NCI-H2227 (cell line): ENCODE measurements at regions not wholly inside any gene's neighbourhood (a gene's known extent, or its start where the extent isn't known, plus 50 kb on each side); places are given as distances from the start of the nearest gene placed in this dataset.

Experiments
- DNase-seq: peaks from one replicate; lab custom pipeline; 2025; ENCODE audit not compliant: unreplicated experiment; lab: John Stamatoyannopoulos, UW

DNA sequence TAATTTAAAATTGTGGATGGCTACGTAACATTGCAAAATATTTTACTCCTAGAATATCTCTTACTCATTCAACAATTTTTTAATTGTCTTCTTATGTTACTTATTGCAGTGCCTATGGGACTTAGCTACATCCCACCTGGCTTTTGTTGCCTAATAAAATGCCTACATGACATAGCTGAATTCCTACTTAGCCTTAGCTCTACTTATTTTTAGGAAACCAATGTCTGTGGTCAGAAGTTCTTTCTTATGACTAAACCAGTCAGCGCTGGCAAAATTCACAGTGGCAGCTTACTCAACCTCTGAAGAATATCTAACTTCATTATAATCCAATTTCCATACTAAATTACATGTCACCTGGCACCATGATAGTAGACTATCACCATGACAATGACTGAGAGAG, 1612.4 kb upstream of the LRRTM3 start:
- no peak for DNase-seq

DNA sequence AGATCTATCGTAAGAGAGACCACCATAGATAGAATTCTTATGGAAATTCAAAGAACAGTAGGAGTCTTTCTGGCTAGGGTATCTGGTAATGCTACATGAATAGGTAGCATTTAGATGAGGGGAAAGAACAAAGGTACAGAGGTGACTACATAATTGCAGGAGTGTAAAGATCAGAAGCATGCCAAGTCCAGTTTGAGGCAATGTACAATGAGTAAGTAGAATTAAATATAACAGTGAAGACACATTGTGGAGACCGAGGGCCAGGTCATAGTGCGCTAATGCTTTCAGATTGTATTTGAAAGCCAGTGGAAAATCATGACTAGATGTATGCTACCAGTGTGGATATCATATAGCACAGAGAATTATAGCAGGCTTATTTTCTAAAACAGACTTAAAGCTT, 1611.6 kb upstream of the LRRTM3 start:
- DNase-seq, result no peak

DNA sequence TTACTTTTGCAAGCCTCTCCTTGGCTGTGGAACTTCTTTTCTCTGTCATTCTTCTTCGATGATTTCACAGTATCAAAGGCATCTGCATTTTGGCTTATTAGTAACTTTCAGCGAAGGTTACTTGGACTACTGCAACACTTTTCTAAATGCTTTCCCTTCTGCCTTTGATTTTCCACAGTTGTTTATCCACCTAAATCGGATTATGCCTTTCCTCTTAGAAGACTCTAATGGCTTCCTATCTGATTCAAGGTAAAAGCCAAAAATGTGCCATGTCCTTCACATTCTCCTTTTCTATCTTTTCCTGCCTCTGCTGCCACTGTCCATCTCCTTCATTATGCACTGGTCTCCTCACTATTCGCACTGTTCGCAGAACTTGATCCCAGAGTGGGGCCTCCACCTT, 1606.3 kb upstream of the LRRTM3 start:
- no peak for DNase-seq

DNA sequence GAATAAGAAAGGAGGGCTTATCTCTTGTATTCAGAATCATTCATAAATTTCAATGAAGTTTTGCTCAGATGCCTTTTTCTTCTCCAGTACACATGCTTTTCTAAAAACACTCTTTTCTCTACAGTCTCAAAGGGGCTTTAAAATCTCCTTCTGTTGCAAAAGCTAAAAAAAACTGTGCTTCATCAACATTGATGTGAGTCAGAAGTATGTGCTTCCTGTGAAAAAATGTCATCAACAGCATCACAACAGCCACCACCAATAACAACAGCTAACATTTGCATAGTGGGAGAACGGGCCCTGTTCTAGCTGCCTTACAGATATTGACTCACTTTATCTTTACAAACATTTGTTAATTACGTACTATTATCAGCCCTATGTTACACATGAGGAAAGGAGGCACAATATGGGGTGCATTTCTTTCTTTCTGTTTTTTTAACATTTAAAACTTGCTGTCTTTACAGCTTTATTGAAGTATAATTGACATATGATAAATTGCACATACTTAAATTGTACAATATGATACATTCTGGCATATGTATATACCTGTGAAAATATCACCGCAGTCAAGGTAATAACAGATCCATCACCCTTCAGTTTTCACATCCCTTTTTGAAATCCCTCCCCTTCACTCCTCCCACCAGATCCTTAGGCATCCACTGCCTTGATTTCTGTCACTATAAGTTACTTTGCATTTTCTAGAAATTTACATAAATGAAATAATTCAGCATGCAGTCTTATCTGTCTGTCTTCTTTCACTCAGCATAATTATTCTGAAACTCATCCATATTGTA, 1605.4 kb upstream of the LRRTM3 start:
- DNase-seq, result no peak

- no peak for DNase-seq
Observed at GRCh38 chr10:65323802-65324201, 1602.0 kb upstream of the LRRTM3 start.

DNA sequence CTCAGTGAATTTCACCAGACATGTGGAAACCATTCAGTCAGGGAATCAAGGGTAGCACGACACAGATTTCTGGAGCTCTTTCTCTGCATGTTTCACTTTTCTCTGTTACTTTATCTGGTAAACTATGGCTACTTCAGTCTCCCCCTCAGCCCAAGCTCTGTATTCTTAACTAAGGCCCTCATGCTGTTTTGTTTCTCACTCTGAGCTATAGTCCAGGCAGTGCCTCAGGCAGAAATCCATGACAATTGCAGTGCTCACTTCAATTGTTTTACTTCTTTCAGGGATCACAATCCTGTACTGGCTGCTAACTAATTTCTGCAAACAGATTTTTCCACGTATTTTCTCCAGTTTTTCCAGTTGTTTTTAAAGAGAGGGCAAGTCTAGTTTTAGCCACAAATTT, 1599.9 kb upstream of the LRRTM3 start:
- no peak for DNase-seq

GRCh38 chr10:65328486-65328885, 1597.3 kb upstream of the LRRTM3 start:
- DNase-seq, result no peak

DNA sequence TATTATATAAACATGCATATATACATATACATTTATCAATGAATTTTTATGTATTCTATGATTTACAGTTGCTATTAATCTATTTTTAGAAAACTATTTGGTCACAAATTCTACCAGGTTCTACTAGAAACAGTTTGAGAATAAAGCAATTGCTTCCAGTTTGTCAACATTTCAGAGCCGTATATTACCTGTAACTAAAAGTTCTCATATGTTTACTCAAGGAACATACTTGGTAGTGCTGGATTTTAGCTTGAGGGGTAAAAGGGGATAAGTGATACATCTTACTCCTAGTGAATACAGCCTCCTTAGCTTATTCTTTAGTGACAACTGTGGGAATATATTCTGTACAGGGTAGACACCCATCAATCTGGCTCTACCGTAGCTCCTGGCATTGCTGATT, 1590.5 kb upstream of the LRRTM3 start:
- DNase-seq, result no peak

- no peak for DNase-seq
Observed at GRCh38 chr10:65340340-65340739, 1585.5 kb upstream of the LRRTM3 start.

DNA sequence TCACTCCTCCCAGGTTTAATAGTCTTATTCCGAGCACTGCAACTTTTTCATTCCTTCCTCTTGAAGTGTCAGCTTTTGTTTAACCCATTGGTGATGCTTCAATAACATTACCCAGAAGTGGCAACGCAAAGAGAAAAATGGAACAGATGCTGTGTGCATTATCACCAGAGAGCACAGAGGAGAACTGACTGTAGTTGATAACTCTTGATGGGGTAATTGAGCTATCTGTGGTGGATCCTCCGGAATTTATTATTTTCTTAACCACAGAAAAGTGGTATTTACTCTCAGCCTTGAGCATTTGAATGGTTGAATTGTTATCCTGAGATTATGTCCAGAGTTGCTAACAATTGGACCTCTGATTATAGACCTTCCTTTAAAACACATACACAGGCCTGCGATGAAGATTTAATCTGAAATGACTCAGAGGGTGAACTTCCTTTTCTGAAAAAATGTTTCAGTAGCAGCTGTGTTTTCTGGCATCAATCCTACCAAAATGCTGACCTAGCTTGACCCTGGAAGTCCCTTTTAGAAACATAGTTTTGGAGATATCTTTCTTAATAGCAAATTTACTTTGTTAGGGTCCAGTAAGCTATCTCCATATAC, 1584.4 kb upstream of the LRRTM3 start:
- DNase-seq, result no peak

DNA sequence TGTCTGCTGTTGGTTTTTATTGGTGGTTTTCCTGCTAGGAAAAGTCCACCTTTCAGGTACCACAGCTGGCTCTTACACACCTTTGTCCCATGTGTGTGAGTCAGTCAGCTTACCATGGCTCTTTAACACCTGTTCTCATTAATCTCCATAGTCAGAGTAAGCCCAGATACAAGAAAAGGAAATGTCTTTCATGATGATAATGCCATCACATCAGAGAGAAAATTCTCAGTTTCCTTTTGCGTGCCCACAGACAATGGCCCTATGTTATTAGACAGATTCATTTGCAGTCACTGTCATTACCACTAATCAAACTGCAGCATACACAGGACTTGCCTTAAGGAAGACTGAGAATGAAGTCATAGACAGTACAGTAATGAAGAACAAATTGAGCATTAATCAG, 1583.6 kb upstream of the LRRTM3 start:
- no peak for DNase-seq

DNA sequence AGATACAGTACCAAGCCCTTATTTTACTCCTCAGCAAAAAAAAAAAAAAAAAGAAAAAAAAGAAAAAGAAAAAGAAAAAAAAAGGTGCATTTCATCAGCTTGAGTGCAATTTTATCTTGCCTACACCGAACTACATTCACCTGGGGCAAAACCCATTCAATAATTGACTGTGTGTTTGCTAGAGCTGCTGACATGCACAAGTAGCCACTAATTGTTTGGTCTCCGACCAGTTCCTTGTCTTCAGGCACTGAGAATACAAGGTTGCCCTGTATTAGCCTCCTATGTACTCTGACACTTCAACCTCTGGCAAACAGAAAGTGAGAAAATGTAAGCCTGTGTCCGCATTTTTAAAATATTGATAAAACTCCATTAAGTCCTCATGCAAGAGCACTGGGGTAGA, 1579.4 kb upstream of the LRRTM3 start:
- DNase-seq, result no peak

DNA sequence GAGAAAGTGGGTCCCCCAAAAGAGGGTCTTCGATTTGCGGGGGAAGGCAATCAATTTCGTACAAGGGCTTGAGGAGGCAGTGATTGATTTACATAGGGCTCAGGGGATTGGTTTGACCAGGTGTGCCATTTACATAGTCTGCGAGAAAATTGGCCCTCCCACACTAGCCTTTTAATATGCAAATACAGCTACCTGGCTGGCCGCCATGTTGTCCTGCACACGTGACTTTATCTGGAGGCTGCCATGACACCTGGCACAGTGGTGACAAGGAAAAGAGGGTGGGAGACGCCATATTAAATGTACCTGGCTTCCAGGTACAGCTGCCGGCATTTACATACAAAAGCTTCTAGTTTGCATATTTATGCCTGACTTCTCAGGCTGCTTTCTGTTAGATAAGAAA, 1577.2 kb upstream of the LRRTM3 start:
- DNase-seq, result no peak

DNA sequence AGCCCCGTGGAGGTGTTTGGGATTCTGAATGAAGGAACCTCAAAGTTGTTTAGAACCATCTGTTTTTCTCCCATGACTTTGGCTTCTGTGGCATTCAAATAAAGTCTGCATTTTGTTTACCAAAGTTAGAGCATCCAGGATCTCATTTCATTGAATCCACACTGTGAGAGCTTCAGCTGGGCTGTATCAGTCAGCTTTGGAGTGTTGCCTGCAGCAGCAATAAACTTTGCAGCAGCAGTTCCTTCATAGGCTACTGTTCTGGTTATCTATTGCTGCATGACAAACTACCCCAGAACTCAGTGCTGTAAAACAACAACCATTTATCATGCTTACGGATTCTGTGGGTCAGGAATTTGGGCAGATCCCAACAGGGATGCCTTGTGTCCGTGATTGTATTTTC, 1575.2 kb upstream of the LRRTM3 start:
- no peak for DNase-seq

- no peak for DNase-seq
Observed at GRCh38 chr10:65355141-65355680, 1570.6 kb upstream of the LRRTM3 start.

DNA sequence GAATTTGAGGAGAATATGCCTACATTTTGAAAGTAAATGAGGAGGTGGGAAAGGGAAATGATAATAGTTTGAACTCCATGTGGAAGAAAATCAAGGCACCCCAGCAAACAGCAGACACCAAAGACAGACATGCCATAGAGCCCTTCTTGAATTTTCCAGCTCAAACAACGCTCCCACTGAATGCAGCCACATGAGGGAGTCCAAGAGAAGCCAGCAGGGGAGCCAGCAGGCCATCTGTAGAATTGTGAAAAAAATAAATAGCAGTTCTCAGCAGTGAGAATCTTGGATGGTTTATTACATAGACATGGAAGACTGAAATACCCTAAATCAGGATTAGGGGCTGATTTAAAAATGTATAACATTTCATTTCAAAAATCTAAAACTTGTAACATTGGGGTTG, 1567.3 kb upstream of the LRRTM3 start:
- DNase-seq, result no peak

DNA sequence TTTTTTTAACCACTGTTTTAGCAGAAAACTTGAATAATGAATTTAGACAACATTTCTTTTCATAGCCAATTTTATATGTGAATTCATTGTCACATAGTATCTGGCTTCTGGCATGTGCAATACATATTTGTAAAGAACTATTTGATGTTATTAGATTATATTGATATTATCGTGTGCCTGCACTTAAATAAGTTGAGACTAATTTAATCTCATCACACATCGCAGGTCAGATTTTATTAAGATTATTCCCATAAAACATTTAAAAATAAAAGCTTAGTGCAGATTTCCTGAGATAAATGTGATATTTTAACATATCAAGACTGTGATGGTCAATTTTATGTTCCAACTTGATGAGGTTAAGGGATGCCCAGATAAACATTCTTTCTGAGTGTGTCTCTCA, 1565.3 kb upstream of the LRRTM3 start:
- DNase-seq, result no peak

- DNase-seq, result no peak
Observed at GRCh38 chr10:65365878-65366277, 1560.0 kb upstream of the LRRTM3 start.

- DNase-seq, result no peak
Observed at GRCh38 chr10:65367706-65368105, 1558.1 kb upstream of the LRRTM3 start.

- DNase-seq, result no peak
Observed at GRCh38 chr10:65375528-65375927, 1550.3 kb upstream of the LRRTM3 start.

DNA sequence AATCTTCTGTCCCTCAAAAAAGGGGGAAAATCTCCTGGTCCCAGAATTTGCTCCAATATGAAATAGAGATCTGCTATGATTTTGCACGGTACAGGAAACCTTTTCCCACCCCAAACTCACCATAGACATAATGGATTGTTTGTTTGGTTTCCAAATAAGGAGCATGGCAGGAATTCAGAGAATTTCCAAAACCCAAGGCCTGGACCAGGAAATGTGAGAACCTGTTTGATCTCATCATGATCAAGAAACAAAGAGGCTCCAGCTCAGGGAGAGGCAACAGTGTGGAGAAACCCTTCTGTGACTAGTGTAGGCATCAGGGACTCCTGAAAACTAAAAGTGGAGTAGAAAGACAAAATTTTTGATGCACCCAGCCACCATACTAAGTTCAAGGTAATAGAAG, 1548.1 kb upstream of the LRRTM3 start:
- DNase-seq, result no peak

- no peak for DNase-seq
Observed at GRCh38 chr10:65394502-65395297, 1531.1 kb upstream of the LRRTM3 start.
